GM19395 (cell line): ENCODE measurements at regions not wholly inside any gene's neighbourhood (a gene's known extent, or its start where the extent isn't known, plus 50 kb on each side); places are given as distances from the start of the nearest gene placed in this dataset.
"Not testable (repeated sequence)": the region's sequence is repeated elsewhere in the genome, so short reads cannot be mapped to it uniquely, and the experiment has no call there.

Source experiments
- ATAC-seq: cut with Tn5 transposase; IDR thresholded peaks from one replicate; pipeline ENCODE4 v1.9.1; 2021; ENCODE audit warnings: mild to moderate bottlenecking, moderate library complexity; ENCODE audit not compliant: unreplicated experiment

GRCh38 chr3:105281989-105282388 is 84.7 kb upstream of the ALCAM start:
- ATAC-seq = no peak

GRCh38 chr3:105284876-105285275 is 81.8 kb upstream of the ALCAM start:
- ATAC-seq = no peak

- no peak for ATAC-seq
Observed at GRCh38 chr3:105285653-105286241, 81.0 kb upstream of the ALCAM start.

GRCh38 chr3:105293441-105293840 is 73.3 kb upstream of the ALCAM start:
- no peak for ATAC-seq

GRCh38 chr3:105296182-105296822 is 70.4 kb upstream of the ALCAM start:
- not testable (repeated sequence) for ATAC-seq

GRCh38 chr3:105304487-105304886 is 62.2 kb upstream of the ALCAM start:
- no peak for ATAC-seq

GRCh38 chr3:105315144-105315543 is 51.6 kb upstream of the ALCAM start:
- no peak for ATAC-seq

- no peak for ATAC-seq
Observed at GRCh38 chr3:105315815-105316214, 50.9 kb upstream of the ALCAM start.

GRCh38 chr3:105316331-105316730 is 50.4 kb upstream of the ALCAM start:
- ATAC-seq = no peak
